ENCODE measurements at regions not wholly inside any gene's neighbourhood (a gene's known extent, or its start where the extent isn't known, plus 50 kb on each side); places are given as distances from the start of the nearest gene placed in this dataset.

DNA sequence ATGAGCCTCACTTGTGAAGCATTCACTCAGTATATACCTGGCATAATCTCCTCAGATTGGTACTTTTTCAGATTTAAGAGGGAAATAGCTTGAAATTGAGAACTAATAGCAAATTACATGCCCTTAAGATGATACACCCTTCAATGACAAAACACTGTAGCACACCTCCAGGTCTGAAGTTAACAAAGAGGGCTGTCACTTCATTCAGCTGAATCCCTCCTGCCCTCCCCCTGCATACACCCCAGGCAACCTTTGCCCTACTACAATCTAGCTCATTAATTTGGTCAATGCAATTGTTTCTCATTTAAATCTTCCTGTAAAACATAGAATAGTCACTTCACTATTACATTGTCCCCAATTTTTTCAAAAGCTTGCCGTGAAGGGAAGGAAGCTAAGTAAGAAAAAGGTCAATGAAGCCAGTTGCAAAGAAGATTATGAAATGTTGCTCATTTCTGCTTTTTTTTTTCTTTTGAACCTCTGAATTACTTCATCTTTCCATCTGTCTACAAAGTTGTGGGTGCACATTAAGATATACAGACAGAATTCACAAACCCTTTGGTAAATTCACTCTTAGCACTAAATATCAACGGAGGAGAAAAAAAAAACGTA, 294.8 kb upstream of the PTGER4 start:
- TF ChIP-seq POLR2A (IDR thresholded peaks at IDR 0.05) (no peak), EP300 (IDR thresholded peaks at IDR 0.05) (no peak)
